T follicular helper cell (primary cell): ENCODE measurements at regions not wholly inside any gene's neighbourhood (a gene's known extent, or its start where the extent isn't known, plus 50 kb on each side); places are given as distances from the start of the nearest gene placed in this dataset.
"Not testable (repeated sequence)": the region's sequence is repeated elsewhere in the genome, so short reads cannot be mapped to it uniquely, and the experiment has no call there.

Experiments used
- DNase-seq: peaks from one replicate; pipeline ENCODE4 v3.0.0-alpha.2; 2020; ENCODE audit warnings: low read depth

DNA sequence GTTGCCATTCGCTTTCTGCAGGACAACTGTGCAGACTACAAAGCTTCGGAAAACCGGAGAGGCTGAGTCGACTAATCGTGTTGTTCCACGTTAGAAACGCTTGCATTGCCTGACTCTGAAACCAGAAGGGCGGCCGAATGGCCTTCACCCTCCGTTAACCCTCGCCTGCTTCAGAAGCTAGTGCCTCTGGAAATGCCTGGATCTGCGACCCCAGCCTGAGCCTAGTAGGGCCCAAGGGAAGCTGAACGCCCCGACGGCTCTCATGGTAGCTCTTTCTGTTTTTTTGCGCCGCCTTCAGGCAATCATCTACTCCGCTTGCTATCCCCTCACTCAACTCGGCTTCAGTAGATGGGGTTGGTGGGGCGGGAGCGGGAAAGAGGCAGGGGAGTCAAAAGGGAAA is 117.3 kb downstream of the PPIAL4A start:
- DNase-seq: not testable (repeated sequence)

DNA sequence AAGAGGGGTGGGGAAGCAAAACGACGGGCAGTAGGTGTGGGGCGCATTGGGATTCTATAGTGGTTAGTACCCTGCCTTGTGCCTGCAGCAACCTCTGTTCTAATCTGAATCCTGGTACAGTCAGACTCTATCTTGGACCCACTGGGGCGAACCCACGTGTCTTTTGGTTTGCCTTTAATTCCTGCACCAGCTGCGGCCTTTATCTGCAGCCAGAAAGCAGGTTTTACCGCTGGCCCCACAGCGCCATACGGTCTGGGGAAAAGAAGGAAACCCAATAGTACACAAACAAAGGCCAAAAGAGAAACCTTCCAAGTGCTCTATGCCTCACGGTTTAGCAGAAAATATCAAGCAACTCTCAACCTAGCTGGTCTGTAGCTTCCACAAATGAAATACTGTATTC is 118.2 kb downstream of the PPIAL4A start:
- DNase-seq: not testable (repeated sequence)

DNA sequence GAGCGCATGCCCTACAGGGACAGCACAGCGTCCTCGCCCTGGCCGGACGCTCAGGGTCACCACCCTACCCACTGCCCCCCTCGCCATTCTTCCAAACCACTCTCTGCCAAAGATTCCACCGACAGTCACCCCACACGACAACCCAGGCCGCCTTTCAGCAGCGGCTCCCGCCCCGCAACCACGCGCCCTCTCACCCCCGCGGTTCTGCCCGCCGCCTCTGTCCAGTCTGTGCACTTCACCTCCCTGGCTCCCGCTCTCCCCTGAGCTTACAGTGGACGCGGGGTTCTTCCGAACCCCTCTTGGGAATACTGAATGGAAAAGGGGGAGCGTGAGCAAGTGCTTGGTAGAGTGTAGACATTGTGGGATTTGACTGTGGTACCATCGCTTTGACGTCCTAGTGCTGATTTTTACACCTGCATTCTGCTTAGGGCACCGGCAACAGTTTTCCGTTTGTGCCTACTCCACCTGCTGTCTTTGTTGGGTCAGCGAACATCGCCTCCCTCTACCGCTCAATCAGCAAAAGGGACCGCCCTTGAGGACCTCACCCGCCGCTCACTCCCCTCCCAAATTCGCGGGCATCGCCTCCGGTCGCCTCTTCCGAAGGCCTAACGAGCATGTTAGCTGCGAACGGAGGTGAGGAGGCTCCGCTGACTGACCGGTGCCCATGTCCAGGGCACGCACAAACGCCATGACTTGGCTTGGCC is 119.1 kb downstream of the PPIAL4A start:
- DNase-seq: not testable (repeated sequence)

DNA sequence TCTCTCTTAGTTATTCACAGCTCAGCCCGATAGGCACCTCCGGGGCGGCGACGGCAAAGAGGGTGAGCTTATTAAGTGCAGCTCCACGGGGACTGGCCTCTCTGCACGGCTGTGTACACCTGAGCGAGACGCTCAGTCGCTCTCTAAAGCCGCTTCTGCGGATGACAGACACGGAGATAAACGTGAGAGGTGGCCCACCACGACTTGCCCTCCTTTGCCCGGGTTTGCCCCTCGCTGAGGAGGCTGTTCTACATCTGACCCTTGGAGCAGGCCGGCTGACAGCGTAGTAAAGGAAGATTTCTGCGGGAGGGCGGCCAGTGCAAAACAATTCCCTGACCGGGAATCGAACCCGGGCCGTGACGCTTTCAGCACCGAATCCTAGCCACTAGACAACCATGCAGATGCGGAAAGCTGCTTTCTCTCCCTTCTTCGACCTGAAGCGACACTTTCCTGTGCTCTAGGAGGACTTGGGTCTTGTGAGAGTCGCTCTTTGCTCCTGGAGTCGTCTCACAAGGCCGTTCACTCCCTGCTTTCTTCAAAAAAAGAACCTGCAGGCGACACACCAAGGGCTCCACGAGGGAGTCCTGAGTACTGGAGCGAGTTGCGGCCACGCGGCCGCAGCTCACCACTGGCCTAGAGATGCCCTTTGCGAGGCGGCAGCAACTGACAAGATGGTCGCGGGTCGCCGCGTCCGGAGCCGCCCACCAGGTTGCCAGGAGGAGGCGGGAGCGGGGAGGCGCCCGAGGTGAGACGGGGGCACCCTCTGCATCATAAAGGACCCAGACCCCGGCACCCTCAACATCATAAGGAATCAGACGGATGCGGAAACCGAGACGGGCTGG is 119.9 kb downstream of the PPIAL4A start:
- not testable (repeated sequence) for DNase-seq

DNA sequence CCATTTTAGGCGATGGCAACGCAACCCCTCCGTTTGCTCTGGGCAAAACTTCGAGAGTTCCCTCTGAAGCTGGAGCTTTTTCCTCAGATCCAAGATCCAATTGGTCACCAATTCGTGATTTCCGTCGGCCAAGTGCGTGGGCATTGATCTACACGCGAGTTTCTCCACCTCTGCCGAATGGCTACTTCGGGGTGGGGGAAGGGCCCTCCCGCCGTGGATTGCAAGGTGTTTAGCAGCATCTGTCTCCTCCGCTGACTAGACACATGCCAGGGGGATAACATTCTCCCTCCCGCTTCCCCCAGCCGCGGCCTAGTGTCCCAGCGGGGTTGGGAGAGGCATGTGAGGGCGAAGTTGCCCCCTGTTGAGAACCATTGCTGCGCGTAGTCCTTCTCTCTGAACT is 120.6 kb downstream of the PPIAL4A start:
- not testable (repeated sequence) for DNase-seq

DNA sequence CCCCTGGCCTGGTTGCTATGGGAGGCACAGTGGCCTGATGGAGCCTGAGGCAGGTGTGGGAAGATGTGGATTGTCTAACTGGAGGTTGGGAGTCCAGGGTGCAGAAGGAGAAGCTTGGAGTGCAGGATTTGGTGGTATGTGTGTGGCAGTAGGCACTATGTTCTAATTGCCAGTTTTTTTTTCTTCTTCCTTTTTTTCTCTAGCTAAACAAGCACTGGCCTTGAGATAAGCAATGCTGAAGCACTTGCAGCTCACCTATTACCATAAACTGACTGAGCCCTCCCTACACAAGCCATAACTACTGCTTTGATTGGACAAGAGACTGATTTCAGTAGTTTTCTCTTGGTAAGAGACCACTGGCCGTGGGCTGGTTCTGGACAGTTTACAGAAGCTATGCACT is 123.6 kb downstream of the PPIAL4A start:
- DNase-seq: not testable (repeated sequence)

DNA sequence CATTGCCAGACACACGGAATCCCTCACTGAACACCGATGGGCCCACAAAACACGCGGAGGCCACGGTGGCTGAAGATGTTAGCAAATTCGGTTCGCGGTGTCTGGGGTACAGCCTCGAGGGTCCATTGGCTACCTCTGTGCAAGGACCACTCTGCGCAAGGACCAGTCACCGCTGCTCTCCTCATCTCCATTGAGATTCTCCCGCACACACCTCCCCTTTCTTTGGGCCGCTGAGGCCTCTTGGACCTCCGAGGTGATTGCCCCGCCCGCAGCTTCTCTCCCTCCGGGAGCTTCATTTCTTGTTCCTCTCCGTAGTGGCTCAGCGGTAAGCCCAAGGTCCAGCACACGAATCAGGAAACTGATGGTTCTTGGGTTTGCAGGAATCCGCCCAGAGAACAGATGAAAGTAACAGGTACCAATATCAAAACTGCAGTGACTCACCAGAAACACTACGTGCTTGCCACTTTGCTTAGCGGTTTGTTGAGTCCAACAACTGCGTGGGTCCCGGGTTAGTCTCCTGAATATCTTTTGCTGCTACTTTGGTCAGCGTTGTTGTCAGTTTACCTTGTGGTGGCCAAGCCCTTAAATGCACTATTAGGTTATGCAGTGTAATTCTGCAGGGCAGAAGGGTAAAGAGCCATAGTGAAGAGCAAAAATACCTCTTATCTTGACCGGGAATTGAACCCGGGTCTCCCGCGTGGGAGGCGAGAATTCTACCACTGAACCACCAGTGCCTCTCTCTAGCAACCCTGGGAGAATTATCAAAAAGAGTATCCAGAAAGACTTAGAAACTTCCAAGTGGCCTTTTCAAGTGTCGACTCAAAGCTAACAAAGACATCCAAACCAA is 126.8 kb downstream of the PPIAL4A start:
- not testable (repeated sequence) for DNase-seq

DNA sequence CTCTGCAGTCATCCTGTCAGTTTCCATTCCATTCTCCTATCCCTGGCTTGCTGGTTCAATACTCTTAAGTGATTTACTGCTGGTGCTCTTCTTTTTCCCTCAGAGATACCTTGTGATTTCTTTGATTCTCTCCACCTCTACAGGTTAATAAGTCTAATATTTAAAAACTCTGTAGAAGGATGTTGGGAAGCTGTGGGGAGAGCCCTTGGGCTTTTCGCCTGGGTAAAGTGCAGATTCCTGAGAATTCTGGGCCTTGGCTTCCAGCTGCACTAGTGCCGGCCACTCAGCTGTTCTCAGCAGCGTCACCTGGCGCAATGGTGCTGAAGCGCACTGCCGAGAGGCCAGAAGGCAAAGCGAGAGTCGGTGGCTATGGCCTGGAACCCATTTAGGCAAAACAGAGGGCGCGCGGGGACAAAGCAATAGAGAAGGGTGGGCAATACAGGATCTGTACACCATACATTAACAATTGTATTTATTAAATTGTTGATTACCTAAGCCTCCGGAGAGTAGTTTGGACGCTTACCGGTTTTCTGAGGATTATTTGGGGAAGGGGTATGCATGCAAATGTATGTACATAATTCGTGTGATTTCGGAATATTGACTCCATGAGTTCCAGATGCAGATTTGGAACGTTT is 130.3 kb downstream of the PPIAL4A start:
- DNase-seq: not testable (repeated sequence)

DNA sequence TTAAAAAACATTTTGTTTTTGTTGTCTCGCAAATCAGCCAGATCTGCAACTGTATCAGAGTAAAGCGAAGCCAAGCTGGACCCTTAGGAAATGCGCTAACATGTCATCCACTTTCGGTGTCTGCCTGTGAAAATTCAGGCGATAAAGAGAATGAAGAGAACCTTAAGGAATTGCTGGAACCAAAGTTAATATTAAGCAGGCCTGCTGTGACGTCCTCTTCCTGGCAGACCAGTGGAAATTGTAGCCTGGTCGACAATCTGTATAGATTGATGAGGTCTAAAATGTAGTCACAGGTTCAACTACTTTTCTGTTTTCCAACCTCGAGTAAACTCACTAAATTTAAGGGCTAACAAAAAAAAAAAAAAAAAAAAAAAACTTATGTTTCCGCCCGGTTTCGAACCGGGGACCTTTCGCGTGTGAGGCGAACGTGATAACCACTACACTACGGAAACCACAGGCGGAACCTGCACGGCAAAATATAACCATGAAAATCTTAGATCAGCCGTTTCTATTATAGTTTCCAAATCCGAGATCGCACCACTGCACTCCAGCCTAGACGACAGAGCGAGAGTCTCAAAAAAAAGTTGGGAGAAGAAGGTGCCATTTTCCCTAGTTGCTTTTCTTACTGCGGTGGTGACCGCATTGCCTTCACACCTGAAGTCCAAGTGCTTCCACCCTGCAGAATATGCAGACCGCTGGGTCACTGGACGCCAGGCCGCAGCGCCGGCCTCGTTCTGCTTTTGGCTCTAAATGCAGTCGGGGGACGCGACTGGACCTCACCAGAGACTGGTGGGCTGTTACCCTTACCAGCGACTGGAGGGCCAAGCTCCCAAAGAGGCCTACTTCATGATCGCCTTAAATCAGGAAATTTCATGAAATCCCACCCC is 131.0 kb downstream of the PPIAL4A start:
- peak; percentile 25 for DNase-seq

DNA sequence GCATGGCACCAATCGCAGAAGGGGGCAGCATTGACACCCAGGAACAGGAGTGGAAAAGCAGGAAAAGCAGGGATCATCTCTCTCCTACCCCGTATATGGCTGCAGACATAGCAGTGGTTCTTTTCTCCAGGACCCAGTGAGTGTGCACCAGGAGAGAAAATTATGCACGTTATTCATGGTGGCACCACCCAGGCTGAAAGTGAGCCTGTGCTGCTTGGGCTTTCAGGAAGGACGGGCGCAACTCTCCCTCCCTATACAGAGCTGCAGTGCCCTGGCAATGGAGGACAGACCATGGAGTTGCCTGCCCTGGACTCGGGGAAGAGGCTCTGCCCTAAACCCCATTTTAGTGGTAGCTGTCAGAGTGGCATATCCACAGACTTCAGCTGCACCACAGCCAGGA is 132.1 kb downstream of the PPIAL4A start:
- DNase-seq: not testable (repeated sequence)

DNA sequence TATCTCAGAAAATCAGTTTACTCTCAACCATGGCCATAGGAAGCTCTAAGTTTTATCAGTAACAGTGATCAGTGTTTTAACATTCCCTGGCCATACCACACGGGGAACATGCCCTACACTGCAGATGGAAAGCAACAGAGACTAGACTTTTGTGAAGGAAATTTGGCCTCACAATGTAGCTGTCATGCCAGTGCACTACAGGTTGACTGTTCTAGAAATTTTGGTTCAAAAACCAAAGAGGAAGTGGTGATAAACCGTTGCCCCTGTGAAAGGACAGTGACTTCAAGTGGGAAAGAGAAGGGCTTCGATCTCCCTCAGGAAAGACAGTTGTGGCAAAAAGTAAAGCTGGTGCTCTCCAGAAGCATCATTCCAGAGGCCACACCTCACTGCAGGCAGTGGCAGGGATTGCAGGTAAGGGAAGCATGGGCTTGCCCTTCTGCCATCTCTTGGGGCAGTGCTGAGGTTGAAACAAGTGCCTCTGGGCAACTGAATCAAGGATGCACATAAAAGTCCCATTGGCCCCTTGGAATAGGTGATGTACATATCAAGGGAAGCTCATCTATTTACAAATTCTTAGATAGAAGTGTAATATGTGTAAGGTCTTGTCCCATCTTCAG is 143.4 kb downstream of the PPIAL4A start:
- not testable (repeated sequence) for DNase-seq

DNA sequence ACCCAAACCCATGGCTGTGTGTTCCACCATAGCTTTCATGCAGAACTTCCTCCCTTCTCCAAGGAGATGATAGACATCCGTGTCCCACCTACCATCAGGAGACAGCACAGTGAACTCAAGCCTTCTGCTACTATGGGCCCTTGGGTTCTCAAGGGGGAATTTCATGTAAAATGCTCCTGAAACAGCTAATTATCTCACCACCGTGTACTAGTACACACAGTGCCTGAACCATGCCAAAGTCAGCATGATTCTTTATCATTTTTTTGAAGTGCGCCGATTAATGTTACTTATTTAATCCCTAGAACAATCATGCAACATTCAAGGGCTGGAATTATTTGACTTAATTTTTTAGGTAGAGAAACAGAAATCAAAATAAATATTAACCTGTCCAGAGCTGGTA is 147.2 kb downstream of the PPIAL4A start:
- DNase-seq: not testable (repeated sequence)

DNA sequence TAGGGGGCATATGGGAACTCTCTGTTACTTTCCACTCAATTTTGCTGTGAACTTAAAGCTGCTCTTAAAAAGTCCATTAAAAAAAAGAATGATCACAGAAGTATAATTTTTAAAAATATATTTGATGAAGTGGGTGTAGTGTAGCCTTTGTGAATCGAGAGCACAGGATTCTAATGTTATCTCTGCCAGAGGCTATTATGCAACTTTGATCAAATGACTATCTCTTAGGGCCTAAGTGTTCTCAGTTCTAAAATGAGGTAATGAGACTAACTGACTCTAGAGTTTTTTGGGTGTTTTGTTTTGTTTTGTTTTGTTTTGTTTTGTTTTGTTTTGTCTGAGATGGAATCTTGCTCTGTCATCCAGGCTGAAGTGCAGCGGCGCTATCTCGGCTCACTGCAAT is 143.2 kb downstream of the FAM72B start:
- DNase-seq: not testable (repeated sequence)

DNA sequence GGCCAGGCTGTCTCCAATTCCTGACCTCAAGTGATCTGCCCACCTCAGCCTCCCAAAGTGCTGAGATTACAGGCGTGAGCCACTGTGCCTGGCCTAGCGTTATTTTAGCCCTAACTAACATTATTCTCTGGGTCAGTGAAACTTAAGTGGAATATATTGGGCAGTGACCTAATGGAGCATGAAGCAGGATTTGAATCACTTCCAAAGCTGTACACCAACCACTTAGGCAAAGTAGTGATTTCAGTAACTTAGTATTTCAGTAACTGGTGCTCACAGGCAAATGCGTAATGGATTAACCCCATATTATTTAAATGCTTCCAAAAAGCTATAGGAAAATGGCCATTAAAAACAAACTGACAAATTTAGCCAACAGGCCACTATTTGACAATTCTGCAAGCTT is 142.6 kb downstream of the FAM72B start:
- not testable (repeated sequence) for DNase-seq

DNA sequence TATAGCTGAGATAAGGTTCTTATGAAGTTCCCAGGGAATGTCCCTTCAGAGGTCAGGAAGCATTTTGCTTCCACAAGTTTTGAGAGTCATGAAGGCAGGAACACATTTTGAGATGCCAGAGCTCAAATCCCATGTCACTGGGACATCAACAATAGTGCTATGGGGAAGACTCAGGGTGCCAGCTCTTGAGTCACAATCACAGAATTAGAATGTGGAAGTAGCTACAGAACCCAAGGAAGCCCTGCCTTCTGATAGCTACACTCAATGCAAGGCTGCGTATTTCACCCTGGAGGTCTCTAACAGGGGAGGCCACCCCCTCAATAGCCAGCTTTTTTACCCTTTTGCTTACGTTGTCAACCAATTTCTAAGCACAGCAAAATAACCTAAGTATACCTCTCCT is 141.3 kb downstream of the FAM72B start:
- DNase-seq: not testable (repeated sequence)

DNA sequence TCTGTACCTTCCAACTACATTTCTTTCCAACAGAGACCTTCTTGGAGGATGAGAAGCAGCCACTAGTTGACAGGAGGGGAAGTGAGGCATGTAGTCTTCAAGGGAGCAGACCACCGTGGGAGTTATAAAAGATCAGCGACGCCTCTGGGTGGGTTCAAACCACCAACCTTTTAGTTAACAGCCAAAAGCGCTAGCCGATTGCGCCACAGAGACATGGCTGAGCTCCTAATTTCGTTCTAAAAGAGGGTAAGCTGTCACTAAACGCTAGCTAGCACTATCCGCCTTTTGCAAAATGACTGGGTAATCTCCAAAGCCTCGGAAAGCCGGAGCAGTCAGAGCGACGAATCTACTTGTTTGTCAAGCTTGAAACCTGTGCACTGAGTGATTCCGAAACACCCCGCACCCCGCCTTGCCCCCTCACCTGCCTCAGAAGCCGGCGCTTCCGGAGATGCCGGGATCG is 135.8 kb downstream of the FAM72B start:
- DNase-seq: not testable (repeated sequence)

DNA sequence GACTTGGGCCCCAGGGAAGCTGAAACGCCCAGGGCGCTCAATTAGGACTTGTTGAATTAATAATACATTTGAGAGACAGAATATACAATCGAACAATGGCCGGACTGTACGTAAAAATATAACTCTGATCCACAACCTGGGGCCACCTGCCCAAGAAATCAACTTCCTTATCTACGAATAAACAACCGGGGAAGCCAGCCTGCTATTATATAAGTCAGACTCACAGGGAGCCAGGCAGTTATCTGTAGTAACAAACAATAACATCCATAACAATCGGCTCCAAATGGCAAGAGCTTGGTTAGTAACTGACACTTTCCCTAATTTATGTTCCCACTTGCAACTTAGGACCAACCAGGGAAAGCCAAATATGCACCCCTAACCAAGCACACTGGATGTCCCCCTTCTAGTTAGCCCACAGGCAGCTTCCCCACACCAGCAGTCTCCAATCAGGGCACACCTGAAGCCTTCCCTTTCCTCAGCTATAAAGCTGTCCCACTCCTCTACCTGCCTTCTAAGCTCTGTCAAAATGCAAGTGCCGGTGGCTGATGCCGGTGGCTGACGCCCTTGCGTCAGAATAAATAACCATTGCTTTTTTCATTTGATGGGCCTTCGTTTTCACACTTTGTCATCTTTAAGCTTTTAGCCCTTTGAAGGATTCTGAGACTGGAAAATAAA is 135.2 kb downstream of the FAM72B start:
- DNase-seq: not testable (repeated sequence)

DNA sequence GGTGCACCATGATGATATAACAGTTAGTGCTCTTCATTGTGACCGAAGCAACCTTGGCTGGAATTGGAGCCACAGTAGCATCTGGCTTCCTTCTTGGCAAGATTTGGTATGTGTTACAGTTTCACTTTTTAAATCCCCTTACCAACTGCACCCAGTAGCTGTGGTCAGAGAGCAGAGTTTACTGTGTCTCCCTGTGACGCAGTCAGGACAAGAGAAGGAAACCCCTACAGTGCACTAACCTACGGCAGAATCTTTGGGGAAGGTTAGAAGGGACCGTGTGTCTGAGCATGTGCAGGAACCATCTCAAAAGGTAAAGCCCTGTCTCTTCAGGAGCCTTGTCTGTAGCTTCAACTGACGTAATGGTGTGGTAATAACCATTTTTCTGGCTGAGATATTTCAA is 134.0 kb downstream of the FAM72B start:
- DNase-seq: not testable (repeated sequence)

DNA sequence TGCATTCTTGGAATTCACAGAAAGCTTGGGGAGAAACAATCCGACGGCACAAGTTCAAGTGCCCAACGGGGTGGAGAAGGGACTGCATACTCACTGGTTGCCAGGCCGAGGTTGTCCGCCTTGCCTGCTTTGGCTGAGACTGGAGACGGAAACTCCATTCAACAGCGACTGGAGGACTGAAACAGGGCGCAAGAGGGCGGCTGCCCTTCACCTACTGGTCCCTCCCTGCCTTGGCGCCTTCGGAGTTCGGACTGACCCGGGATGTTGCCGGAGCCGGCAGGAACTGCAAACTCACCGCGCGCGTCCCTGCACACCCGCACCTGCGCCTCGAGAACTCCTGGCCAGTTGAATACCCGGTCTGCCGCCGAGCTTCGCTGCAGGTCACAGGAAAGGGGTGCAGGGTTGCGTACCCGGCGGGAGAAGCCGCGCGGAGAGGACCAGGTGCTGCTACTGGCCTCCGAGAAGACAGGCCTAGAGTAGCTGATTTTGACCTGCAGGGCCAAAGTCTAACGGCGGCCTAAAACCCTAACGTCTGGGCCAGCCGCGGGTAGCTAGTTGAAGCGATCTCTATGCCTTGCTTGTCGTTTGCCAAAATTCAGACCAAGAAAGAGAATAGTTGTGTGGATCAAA is 132.9 kb downstream of the FAM72B start:
- DNase-seq: not testable (repeated sequence)
